H9 (cell line): ENCODE measurements at regions not wholly inside any gene's neighbourhood (a gene's known extent, or its start where the extent isn't known, plus 50 kb on each side); places are given as distances from the start of the nearest gene placed in this dataset.

Source experiments
- DNase-seq: peaks from one replicate; pipeline ENCODE4 v3.0.0-alpha.2; 2017
- H2AFZ ChIP-seq: one replicate; pipeline ENCODE4 v1.6.1; 2013; ENCODE audit warnings: mild to moderate bottlenecking, low read length, control low read depth, moderate library complexity
- H2AK5ac ChIP-seq: 2 replicates; pipeline ENCODE4 v1.6.1; 2013; ENCODE audit warnings: low read length, control low read depth, mixed read lengths; ENCODE audit not compliant: insufficient read length
- H2BK120ac ChIP-seq: one replicate; pipeline ENCODE4 v1.6.1; 2013; ENCODE audit warnings: low read depth, mild to moderate bottlenecking, low read length, control low read depth, inconsistent platforms; ENCODE audit not compliant: poor library complexity, severe bottlenecking
- H2BK12ac ChIP-seq: 2 replicates; pipeline ENCODE4 v1.6.1; 2013; ENCODE audit warnings: low read length, control low read depth, mixed read lengths, low read depth; ENCODE audit not compliant: insufficient read length
- H2BK15ac ChIP-seq: 2 replicates; pipeline ENCODE4 v1.6.1; 2013; ENCODE audit warnings: low read depth, low read length, control low read depth
- H2BK20ac ChIP-seq: one replicate; pipeline ENCODE4 v1.6.1; 2013; ENCODE audit warnings: low read depth, mild to moderate bottlenecking, low read length, control low read depth, inconsistent platforms; ENCODE audit not compliant: poor library complexity, severe bottlenecking
- H2BK5ac ChIP-seq: 2 replicates; pipeline ENCODE4 v1.6.1; 2013; ENCODE audit warnings: low read length, control low read depth, mixed read lengths; ENCODE audit not compliant: insufficient read length
- H3K14ac ChIP-seq: 2 replicates; pipeline ENCODE4 v1.6.1; 2013; ENCODE audit warnings: low read length, control low read depth; ENCODE audit not compliant: insufficient read depth
- H3K18ac ChIP-seq: 2 replicates; pipeline ENCODE4 v1.6.1; 2013; ENCODE audit warnings: low read depth, mild to moderate bottlenecking, mixed read lengths, low read length, control low read depth; ENCODE audit not compliant: insufficient read length
- H3K23ac ChIP-seq: 2 replicates; pipeline ENCODE4 v1.6.1; 2013; ENCODE audit warnings: low read length, control low read depth, mixed read lengths, low read depth; ENCODE audit not compliant: insufficient read length
- H3K23me2 ChIP-seq: 2 replicates; pipeline ENCODE4 v1.6.1; 2013; ENCODE audit warnings: low read depth, mild to moderate bottlenecking, mixed read lengths, low read length, control low read depth; ENCODE audit not compliant: insufficient read length, poor library complexity, severe bottlenecking
- H3K27ac ChIP-seq: 2 replicates; pipeline ENCODE4 v1.5.1; 2013; ENCODE audit warnings: low read length, control low read depth, mixed read lengths, low read depth; ENCODE audit not compliant: insufficient read length
- H3K27me3 ChIP-seq: 2 replicates; pipeline ENCODE4 v1.6.1; 2013; ENCODE audit warnings: low read length, control low read depth, inconsistent platforms; ENCODE audit not compliant: insufficient read depth
- H3K4ac ChIP-seq: 2 replicates; pipeline ENCODE4 v1.6.1; 2013; ENCODE audit warnings: low read depth, mild to moderate bottlenecking, control low read depth, inconsistent platforms, low read length, moderate library complexity
- H3K4me1 ChIP-seq: 2 replicates; pipeline ENCODE4 v1.6.1; 2013; ENCODE audit warnings: low read length, control low read depth, inconsistent platforms; ENCODE audit not compliant: insufficient read depth
- H3K4me2 ChIP-seq: 2 replicates; pipeline ENCODE4 v1.6.1; 2013; ENCODE audit warnings: low read length, control low read depth, mixed read lengths; ENCODE audit not compliant: insufficient read length, insufficient read depth
- H3K56ac ChIP-seq: 2 replicates; pipeline ENCODE4 v1.6.1; 2013; ENCODE audit warnings: low read depth, mild to moderate bottlenecking, mixed read lengths, low read length, control low read depth; ENCODE audit not compliant: insufficient read length
- H3K79me1 ChIP-seq: 2 replicates; pipeline ENCODE4 v1.6.1; 2013; ENCODE audit warnings: low read depth, mild to moderate bottlenecking, moderate library complexity, low read length, control low read depth, inconsistent platforms; ENCODE audit not compliant: insufficient read depth, poor library complexity, severe bottlenecking
- H3K79me2 ChIP-seq: 2 replicates; pipeline ENCODE4 v1.6.1; 2013; ENCODE audit warnings: low read length, control low read depth, inconsistent platforms; ENCODE audit not compliant: insufficient read depth
- H3K9ac ChIP-seq: 2 replicates; pipeline ENCODE4 v1.6.1; 2013; ENCODE audit warnings: low read length, control low read depth, mixed read lengths; ENCODE audit not compliant: insufficient read length; ENCODE audit errors: extremely low read depth
- H3K9me3 ChIP-seq: one replicate; pipeline ENCODE4 v1.6.1; 2013; ENCODE audit warnings: low read depth, low read length, inconsistent platforms; ENCODE audit not compliant: control insufficient read depth
- H3T11ph ChIP-seq: one replicate; pipeline ENCODE4 v1.6.1; 2013; ENCODE audit warnings: mild to moderate bottlenecking, low read length, control low read depth, inconsistent platforms
- H4K20me1 ChIP-seq: one replicate; pipeline ENCODE4 v1.6.1; 2013; ENCODE audit not compliant: control insufficient read depth, insufficient read length, insufficient read depth
- H4K5ac ChIP-seq: 2 replicates; pipeline ENCODE4 v1.6.1; 2013; ENCODE audit warnings: low read depth, mild to moderate bottlenecking, mixed read lengths, low read length, control low read depth; ENCODE audit not compliant: insufficient read length
- H4K8ac ChIP-seq: replicated peaks from 2 replicates; pipeline ENCODE4 v1.6.1; 2013; ENCODE audit warnings: low read length, control low read depth, mixed read lengths, low read depth; ENCODE audit not compliant: insufficient read length
- H4K91ac ChIP-seq: 2 replicates; pipeline ENCODE4 v1.6.1; 2013; ENCODE audit warnings: low read depth, mild to moderate bottlenecking, moderate library complexity, mixed read lengths, low read length, control low read depth; ENCODE audit not compliant: insufficient read length
- H3K27ac Mint-ChIP-seq, 3 experiments: 2 replicates in 2 of 3; 3 replicates in 1 of 3; pipeline ENCODE4 v1.8.0; 2020 to 2021; ENCODE audit warnings: mixed read lengths in 3 of 3, mild to moderate bottlenecking in 1 of 3, moderate library complexity in 1 of 3
- H3K27me3 Mint-ChIP-seq: 2 replicates; pipeline ENCODE4 v1.8.0; 2021; ENCODE audit warnings: low read depth, mild to moderate bottlenecking, moderate library complexity, mixed read lengths
- H3K36me3 Mint-ChIP-seq, 3 experiments: 2 replicates in 2 of 3; 3 replicates in 1 of 3; pipeline ENCODE4 v1.8.0; 2020 to 2021; ENCODE audit warnings: low read depth in 3 of 3, mixed read lengths in 3 of 3; ENCODE audit not compliant: insufficient read depth in 1 of 3
- H3K4me1 Mint-ChIP-seq, 2 experiments: 2 replicates each; pipeline ENCODE4 v1.8.0; 2020; ENCODE audit warnings: mixed read lengths in 2 of 2
- H3K4me3 Mint-ChIP-seq, 2 experiments: 2 replicates in 1 of 2; 3 replicates in 1 of 2; pipeline ENCODE4 v1.8.0; 2020 to 2021; ENCODE audit warnings: mild to moderate bottlenecking in 2 of 2, mixed read lengths in 2 of 2, moderate library complexity in 1 of 2
- H3K9me3 Mint-ChIP-seq, 2 experiments: 2 replicates in 1 of 2; 3 replicates in 1 of 2; pipeline ENCODE4 v1.8.0; 2020; ENCODE audit warnings: mild to moderate bottlenecking in 2 of 2, mixed read lengths in 2 of 2, moderate library complexity in 1 of 2
- CTCF ChIP-seq: fragments of 200-600 bp; sonication (generic); conservative IDR thresholded peaks from 3 replicates; pipeline ENCODE4 v1.8.0; 2021; ENCODE audit warnings: antibody characterized with exemption, mild to moderate bottlenecking
- WGBS: extraction: QIAGEN DNeasy Blood & Tissue Kit; methylation state at CpG from one replicate; pipeline ENCODE4 v1.1.7; 2013; ENCODE audit warnings: missing lambda C conversion rate, low lambda C conversion rate, mixed read lengths; ENCODE audit not compliant: insufficient read length; ENCODE audit errors: extremely low coverage; 5-methylcytosine and 5-hydroxymethylcytosine counted together

DNA sequence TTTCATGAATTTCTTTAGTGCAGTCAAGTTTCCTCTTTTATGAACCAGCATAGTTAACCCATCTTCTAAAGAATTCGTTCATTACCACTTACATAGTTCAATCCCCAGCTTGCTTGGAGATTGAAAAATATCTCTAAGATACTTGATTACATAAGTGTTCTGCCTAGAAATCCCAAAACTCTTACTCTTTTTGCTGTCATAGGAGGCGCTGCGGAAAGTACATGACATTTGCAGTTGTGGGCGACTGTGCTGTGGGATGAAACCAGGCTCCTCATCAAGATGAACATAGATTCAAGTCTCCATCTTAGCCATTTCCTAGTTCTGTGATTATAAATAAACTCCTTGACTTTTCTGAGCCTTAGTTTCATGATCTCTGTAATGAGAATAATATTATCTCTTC is 107.1 kb upstream of the SORBS2 start:
- Mint-ChIP-seq H3K4me1 (peaks cover 34 to 44% of the 10 kb centered on the region in 2 experiments), H3K27me3 (no peaks in the 10 kb centered on the region; the same call in 1 of the 2 replicates), H3K36me3 (peaks cover 3 to 5% (median 4%) of the 10 kb centered on the region in 3 experiments; a peak in 6 of 7 replicates), H3K27ac (no peak overlapping the region), H3K9me3 (peaks cover 4% of the 10 kb centered on the region in 2 experiments), H3K4me3 (no peak overlapping the region)
- no CpG with 5 or more reads among the region's 4 CpGs for WGBS
- Histone ChIP-seq H3K9ac (no peak overlapping the region), H3K4ac (no peak overlapping the region), H2BK12ac (no peak overlapping the region), H2BK120ac (no peak overlapping the region), H3K14ac (no peak overlapping the region), H4K91ac (no peak overlapping the region), H4K20me1 (no peaks in the 10 kb centered on the region), H2BK20ac (no peak overlapping the region), H3K27me3 (no peaks in the 10 kb centered on the region), H3K4me1 (peaks cover 5% of the 10 kb centered on the region; the same call in 1 of the 2 replicates), H2BK15ac (no peak overlapping the region), H3K79me2 (no peaks in the 10 kb centered on the region), H3K9me3 (no peaks in the 10 kb centered on the region), H3K23me2 (no peaks in the 10 kb centered on the region), H2AK5ac (no peak overlapping the region), H3K27ac (no peak overlapping the region), H3K4me2 (no peak overlapping the region), H3K18ac (no peak overlapping the region), H2BK5ac (no peak overlapping the region), H4K5ac (no peak overlapping the region), H3K79me1 (no peaks in the 10 kb centered on the region), H4K8ac (no peak overlapping the region), H2AFZ (no peak overlapping the region), H3K23ac (no peak overlapping the region), H3T11ph (no peak overlapping the region), H3K56ac (no peak overlapping the region)
- no peak for DNase-seq
- no peak for TF ChIP-seq CTCF
